Peyer's patch (tissue), 4 donors: ENCODE measurements at regions not wholly inside any gene's neighbourhood (a gene's known extent, or its start where the extent isn't known, plus 50 kb on each side); places are given as distances from the start of the nearest gene placed in this dataset.

Experiments
- CTCF ChIP-seq, 6 experiments: fragments of 450-650 bp in 4 of 6; fragments of 200-600 bp in 2 of 6; sonication (generic) in 1 of 6; IDR thresholded peaks; one replicate each; pipeline ENCODE4 v1.5.1; 2017 to 2019; ENCODE audit warnings: antibody characterized with exemption in 6 of 6, mild to moderate bottlenecking in 3 of 6, moderate library complexity in 1 of 6
- POLR2A ChIP-seq, 2 donors: fragments of 450-650 bp; IDR thresholded peaks; one replicate each; pipeline ENCODE4 v1.5.1; 2017; ENCODE audit warnings: antibody characterized with exemption in 2 of 2, mild to moderate bottlenecking in 2 of 2, moderate library complexity in 2 of 2

GRCh38 chr11:109527496-109527895 lies 105.5 kb downstream of the C11orf87 start:
- no peak for TF ChIP-seq CTCF (IDR thresholded peaks at IDR 0.05)
- TF ChIP-seq POLR2A (IDR thresholded peaks at IDR 0.05) = no peak
